Liver (tissue), 3 donors: ENCODE measurements at regions not wholly inside any gene's neighbourhood (a gene's known extent, or its start where the extent isn't known, plus 50 kb on each side); places are given as distances from the start of the nearest gene placed in this dataset.

ENCODE experiments used
- CTCF ChIP-seq: fragments of 150-350 bp; IDR thresholded peaks from 2 replicates; pipeline ENCODE4 v1.5.1; 2017; ENCODE audit warnings: improper control_type of control experiment, low read depth, low read length; ENCODE audit not compliant: missing input control
- RXRA ChIP-seq, 2 donors: IDR thresholded peaks; 2 replicates each; pipeline ENCODE4 v1.6.1; 2017 to 2018; ENCODE audit warnings: antibody characterized with exemption in 2 of 2, mild to moderate bottlenecking in 1 of 2
- YY1 ChIP-seq: IDR thresholded peaks from 2 replicates; pipeline ENCODE4 v1.6.1; 2016; ENCODE audit warnings: antibody characterized with exemption, mild to moderate bottlenecking
- donor health status: healthy.
- donor health status: healthy.

- TF ChIP-seq CTCF (no peak), RXRA (IDR thresholded peaks at IDR 0.05) (no peak), YY1 (no peak)
Observed at GRCh38 chr14:38135106-38135867, 72.4 kb upstream of the SSTR1 start.
